Uterus (tissue), 2 donors: ENCODE measurements at regions not wholly inside any gene's neighbourhood (a gene's known extent, or its start where the extent isn't known, plus 50 kb on each side); places are given as distances from the start of the nearest gene placed in this dataset.

Experiments
- POLR2A ChIP-seq, 2 donors: fragments of 450-650 bp; IDR thresholded peaks; one replicate each; pipeline ENCODE4 v1.6.1; 2016; ENCODE audit warnings: antibody characterized with exemption in 2 of 2, mild to moderate bottlenecking in 1 of 2, moderate library complexity in 1 of 2
- TF ChIP-seq, protein P1 (sequence below), 4 experiments: fragments of 200-600 bp in 2 of 4; fragments of 450-650 bp in 2 of 4; sonication (generic) in 2 of 4; IDR thresholded peaks; one replicate each; pipeline ENCODE4 v1.5.1; 2016 to 2019; ENCODE audit warnings: antibody characterized with exemption in 4 of 4, mild to moderate bottlenecking in 2 of 4, moderate library complexity in 1 of 4

DNA sequence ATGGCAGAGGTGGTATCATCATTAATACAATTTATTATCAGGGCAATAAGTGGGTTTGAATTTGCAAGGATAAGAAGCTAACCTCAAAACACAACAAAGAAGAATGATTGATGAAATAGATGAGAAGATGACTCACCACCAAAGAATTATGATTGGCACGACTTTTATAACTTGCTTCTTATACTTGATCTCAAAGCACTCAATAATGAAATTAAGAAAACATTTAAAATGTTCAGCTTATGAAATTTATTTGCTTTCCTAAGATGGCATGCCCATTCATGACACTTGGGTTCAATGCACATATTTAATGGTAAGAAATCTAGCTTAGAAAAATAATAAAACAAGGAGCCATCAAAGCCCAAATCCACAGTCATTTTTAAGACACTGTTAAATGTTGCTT lies 477.5 kb downstream of the GJA1 start:
- TF ChIP-seq, protein P1, sequence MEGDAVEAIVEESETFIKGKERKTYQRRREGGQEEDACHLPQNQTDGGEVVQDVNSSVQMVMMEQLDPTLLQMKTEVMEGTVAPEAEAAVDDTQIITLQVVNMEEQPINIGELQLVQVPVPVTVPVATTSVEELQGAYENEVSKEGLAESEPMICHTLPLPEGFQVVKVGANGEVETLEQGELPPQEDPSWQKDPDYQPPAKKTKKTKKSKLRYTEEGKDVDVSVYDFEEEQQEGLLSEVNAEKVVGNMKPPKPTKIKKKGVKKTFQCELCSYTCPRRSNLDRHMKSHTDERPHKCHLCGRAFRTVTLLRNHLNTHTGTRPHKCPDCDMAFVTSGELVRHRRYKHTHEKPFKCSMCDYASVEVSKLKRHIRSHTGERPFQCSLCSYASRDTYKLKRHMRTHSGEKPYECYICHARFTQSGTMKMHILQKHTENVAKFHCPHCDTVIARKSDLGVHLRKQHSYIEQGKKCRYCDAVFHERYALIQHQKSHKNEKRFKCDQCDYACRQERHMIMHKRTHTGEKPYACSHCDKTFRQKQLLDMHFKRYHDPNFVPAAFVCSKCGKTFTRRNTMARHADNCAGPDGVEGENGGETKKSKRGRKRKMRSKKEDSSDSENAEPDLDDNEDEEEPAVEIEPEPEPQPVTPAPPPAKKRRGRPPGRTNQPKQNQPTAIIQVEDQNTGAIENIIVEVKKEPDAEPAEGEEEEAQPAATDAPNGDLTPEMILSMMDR (IDR thresholded peaks at IDR 0.05), result no peak
- TF ChIP-seq POLR2A (IDR thresholded peaks at IDR 0.05), result no peak
